ENCODE measurements at regions not wholly inside any gene's neighbourhood (a gene's known extent, or its start where the extent isn't known, plus 50 kb on each side); places are given as distances from the start of the nearest gene placed in this dataset.
A peak's percentile ranks its signal among the peaks of the same experiment; 100 is the strongest.

DNA sequence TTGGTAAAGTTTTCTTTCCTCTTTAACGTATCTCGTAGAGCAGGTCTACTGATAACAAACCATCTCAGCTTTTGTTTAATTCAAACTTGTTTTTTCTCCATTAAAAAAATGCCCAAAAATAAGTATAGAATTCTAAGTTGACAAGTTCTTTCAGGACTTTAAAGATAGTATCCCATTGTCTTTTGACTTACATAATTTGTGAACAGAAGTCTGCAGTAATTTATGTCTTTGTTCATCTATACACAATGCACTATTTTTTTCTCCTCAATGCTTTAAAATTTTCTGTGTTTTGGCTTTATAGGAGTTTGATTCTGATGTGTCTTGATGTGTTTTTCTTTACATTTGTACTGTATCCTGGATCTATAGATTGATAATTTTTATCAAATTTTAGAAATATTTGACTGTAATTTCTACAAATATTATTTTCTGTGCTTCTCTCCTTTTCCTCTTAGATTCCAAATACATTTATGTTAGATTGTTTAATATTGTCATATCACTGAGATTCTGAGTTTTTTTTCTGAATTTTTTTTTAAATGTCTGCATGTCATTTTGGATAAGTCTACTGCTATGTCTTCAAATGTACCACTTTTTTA is 143.3 kb downstream of the FTCDNL1 start:
- Histone ChIP-seq H3K4me3 (ENCODE audit: low read length) (no peak overlapping the region), H3K4ac (ENCODE audit: low read depth, low read length) (no peak overlapping the region)

DNA sequence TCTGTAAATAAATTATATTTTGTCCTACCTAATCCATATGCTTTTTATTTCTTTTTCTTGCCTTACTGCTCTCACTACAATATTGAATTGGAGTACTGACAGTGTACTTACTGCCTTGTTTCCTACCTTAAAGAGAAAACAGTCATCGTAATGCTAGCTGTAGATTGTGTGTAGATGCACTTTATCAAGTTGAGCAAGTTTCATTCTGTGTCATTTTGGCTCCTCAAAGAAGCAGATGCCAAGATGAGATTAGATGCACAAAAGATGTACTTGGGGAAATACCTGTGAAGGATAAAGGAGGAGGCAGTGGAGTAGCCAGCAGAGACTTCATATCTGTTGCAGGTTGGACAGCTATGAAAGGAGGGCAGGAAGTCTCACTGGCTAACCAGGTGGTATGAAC is 145.5 kb downstream of the FTCDNL1 start:
- no peaks in the 10 kb centered on the region for H3K27me3 ChIP-seq (ENCODE audit: insufficient read depth, low read length, poor library complexity)
- no peak overlapping the region for H3K56ac ChIP-seq (ENCODE audit: low read length)
- H4K5ac ChIP-seq (ENCODE audit: low read length) = no peak overlapping the region
- H4K8ac ChIP-seq (ENCODE audit: low read depth, low read length) = no peak overlapping the region
- no peaks in the 10 kb centered on the region for H3K79me1 ChIP-seq (ENCODE audit: low read length)
- no peak for DNase-seq
- H2BK5ac ChIP-seq (ENCODE audit: low read length) = no peak overlapping the region
- no peak overlapping the region for H3K18ac ChIP-seq (ENCODE audit: low read length)
- H3K23ac ChIP-seq (ENCODE audit: low read length) = no peak overlapping the region
- no peaks in the 10 kb centered on the region for H3K4me1 ChIP-seq (ENCODE audit: control insufficient read depth, low read depth, low read length)
- H3K79me2 ChIP-seq (ENCODE audit: control insufficient read depth, insufficient read depth, low read length) = no peaks in the 10 kb centered on the region
- WGBS (ENCODE audit: extremely low coverage, insufficient coverage, low lambda C conversion rate) = no CpG with 5 or more reads among the region's 1 CpG
- no peak overlapping the region for H3K4me3 ChIP-seq (ENCODE audit: low read length)
- H2BK15ac ChIP-seq (replicated peaks; ENCODE audit: low read depth) = no peak overlapping the region
- H3K9ac ChIP-seq (ENCODE audit: low read length) = no peak overlapping the region
- no peak overlapping the region for H2AK5ac ChIP-seq (ENCODE audit: low read length)
- H2BK120ac ChIP-seq (ENCODE audit: low read depth, low read length) = no peak overlapping the region
- H3K27ac ChIP-seq (ENCODE audit: low read depth, low read length) = no peak overlapping the region
- H3K4me2 ChIP-seq (ENCODE audit: low read length) = no peak overlapping the region
- no peaks in the 10 kb centered on the region for H3K36me3 ChIP-seq (ENCODE audit: control insufficient read depth, insufficient read depth, low read length)
- no peak overlapping the region for H3K4ac ChIP-seq (ENCODE audit: low read depth, low read length)

More for the DNA sequence above, 143.3 kb downstream of the FTCDNL1 start:
- no peaks in the 10 kb centered on the region for H3K4me1 ChIP-seq (ENCODE audit: control insufficient read depth, low read depth, low read length)
- H3K56ac ChIP-seq (ENCODE audit: low read length) = no peak overlapping the region
- no peak overlapping the region for H4K8ac ChIP-seq (ENCODE audit: low read depth, low read length)
- no peak overlapping the region for H2BK15ac ChIP-seq (replicated peaks; ENCODE audit: low read depth)
- no peak overlapping the region for H3K9ac ChIP-seq (ENCODE audit: low read length)
- no peaks in the 10 kb centered on the region for H3K36me3 ChIP-seq (ENCODE audit: control insufficient read depth, insufficient read depth, low read length)
- no CpG with 5 or more reads among the region's 2 CpGs for WGBS (ENCODE audit: extremely low coverage, insufficient coverage, low lambda C conversion rate)
- H3K79me2 ChIP-seq (ENCODE audit: control insufficient read depth, insufficient read depth, low read length) = no peaks in the 10 kb centered on the region
- H2BK5ac ChIP-seq (ENCODE audit: low read length) = no peak overlapping the region
- no peak overlapping the region for H3K23ac ChIP-seq (ENCODE audit: low read length)
- H4K5ac ChIP-seq (ENCODE audit: low read length) = no peak overlapping the region
- H3K4me2 ChIP-seq (ENCODE audit: low read length) = no peak overlapping the region
- H3K27ac ChIP-seq (ENCODE audit: low read depth, low read length) = no peak overlapping the region
- no peaks in the 10 kb centered on the region for H3K27me3 ChIP-seq (ENCODE audit: insufficient read depth, low read length, poor library complexity)
- peak; percentile 6 for DNase-seq
- H2AK5ac ChIP-seq (ENCODE audit: low read length) = no peak overlapping the region
- H3K18ac ChIP-seq (ENCODE audit: low read length) = no peak overlapping the region
- H3K79me1 ChIP-seq (ENCODE audit: low read length) = no peaks in the 10 kb centered on the region
- no peak overlapping the region for H2BK120ac ChIP-seq (ENCODE audit: low read depth, low read length)

DNA sequence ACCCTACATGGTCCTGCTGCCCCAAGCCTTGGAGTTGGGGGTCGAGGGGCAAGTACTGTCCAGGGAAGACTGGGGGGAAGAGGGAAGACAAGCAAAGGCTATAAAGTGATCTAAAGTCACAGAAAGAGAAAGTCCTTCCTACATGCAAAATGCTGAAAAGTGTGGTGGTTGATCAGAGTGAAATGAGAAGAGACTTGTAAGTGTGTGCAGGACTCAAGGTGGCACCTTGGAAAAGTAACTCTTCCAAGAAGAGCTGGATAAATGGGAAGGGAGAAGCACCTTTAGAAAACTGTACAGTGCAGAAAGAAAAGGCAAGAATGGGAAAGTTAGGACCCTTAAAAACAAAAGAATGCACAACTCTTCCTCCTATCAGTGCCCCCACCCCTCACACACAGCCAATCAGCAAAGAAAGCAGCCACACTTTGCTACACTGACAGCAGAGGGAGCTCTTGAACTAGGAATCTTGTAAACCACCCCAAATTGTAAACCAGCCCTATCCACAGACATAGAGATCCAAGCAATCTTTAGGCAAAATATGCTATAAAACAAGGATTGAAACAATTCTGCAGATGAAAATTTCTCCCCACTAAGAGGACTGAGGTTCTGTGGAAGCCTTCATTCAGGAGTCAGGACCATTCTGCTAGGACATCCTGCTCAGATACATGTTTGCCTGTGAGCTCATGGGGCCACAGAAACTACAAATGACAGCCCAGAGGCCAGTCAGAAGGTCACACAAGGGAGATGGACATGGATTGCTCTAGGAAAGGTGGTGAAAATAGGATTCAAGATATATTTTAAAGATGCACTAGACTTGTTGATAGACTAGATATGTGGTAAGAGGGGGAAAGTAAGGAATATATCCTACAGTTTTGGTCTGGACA is 146.4 kb downstream of the FTCDNL1 start:
- H3K56ac ChIP-seq (ENCODE audit: low read length) = no peak overlapping the region
- H4K8ac ChIP-seq (ENCODE audit: low read depth, low read length) = no peak overlapping the region
- no peak overlapping the region for H3K27ac ChIP-seq (ENCODE audit: low read depth, low read length)
- H2BK120ac ChIP-seq (ENCODE audit: low read depth, low read length) = no peak overlapping the region
- WGBS (ENCODE audit: extremely low coverage, insufficient coverage, low lambda C conversion rate) = no CpG with 5 or more reads among the region's 1 CpG
- H3K23ac ChIP-seq (ENCODE audit: low read length) = no peak overlapping the region
- no peak overlapping the region for H3K4ac ChIP-seq (ENCODE audit: low read depth, low read length)
- H3K79me2 ChIP-seq (ENCODE audit: control insufficient read depth, insufficient read depth, low read length) = no peaks in the 10 kb centered on the region
- H3K9ac ChIP-seq (ENCODE audit: low read length) = no peak overlapping the region
- no peak overlapping the region for H3K18ac ChIP-seq (ENCODE audit: low read length)
- H2BK15ac ChIP-seq (replicated peaks; ENCODE audit: low read depth) = no peak overlapping the region
- H3K79me1 ChIP-seq (ENCODE audit: low read length) = no peaks in the 10 kb centered on the region
- H4K5ac ChIP-seq (ENCODE audit: low read length) = no peak overlapping the region
- DNase-seq = peak; percentile 57
- no peaks in the 10 kb centered on the region for H3K36me3 ChIP-seq (ENCODE audit: control insufficient read depth, insufficient read depth, low read length)
- H3K4me3 ChIP-seq (ENCODE audit: low read length) = no peak overlapping the region
- no peaks in the 10 kb centered on the region for H3K27me3 ChIP-seq (ENCODE audit: insufficient read depth, low read length, poor library complexity)
- H3K4me1 ChIP-seq (ENCODE audit: control insufficient read depth, low read depth, low read length) = no peaks in the 10 kb centered on the region
- no peak overlapping the region for H2BK5ac ChIP-seq (ENCODE audit: low read length)
- no peak overlapping the region for H2AK5ac ChIP-seq (ENCODE audit: low read length)
- no peak overlapping the region for H3K4me2 ChIP-seq (ENCODE audit: low read length)

DNA sequence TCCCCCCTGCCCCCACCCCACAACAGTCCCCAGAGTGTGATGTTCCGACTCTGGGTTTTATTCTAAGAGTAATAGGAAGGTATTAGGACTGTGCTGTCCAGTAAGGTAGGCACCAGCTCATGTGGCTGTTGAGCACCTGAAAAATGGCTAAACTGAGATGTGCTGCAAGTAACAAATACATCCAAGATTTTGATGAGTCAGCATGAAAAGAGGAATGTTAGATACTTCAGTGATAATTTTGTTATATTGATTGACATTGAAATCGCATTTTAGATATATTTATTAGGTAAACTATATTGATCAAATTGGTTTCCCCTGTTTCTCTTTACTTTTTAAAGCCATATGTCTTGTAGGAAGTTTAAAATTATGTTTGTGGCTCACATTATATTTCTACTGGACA is 147.8 kb downstream of the FTCDNL1 start:
- H2AK5ac ChIP-seq (ENCODE audit: low read length) = no peak overlapping the region
- H3K4me3 ChIP-seq (ENCODE audit: low read length) = no peak overlapping the region
- no peak overlapping the region for H2BK15ac ChIP-seq (replicated peaks; ENCODE audit: low read depth)
- no peak overlapping the region for H3K18ac ChIP-seq (ENCODE audit: low read length)
- no peaks in the 10 kb centered on the region for H3K27me3 ChIP-seq (ENCODE audit: insufficient read depth, low read length, poor library complexity)
- no peak overlapping the region for H3K27ac ChIP-seq (ENCODE audit: low read depth, low read length)
- H2BK5ac ChIP-seq (ENCODE audit: low read length) = no peak overlapping the region
- no peak overlapping the region for H2BK120ac ChIP-seq (ENCODE audit: low read depth, low read length)
- no peak overlapping the region for H3K23ac ChIP-seq (ENCODE audit: low read length)
- H3K79me2 ChIP-seq (ENCODE audit: control insufficient read depth, insufficient read depth, low read length) = no peaks in the 10 kb centered on the region
- H4K8ac ChIP-seq (ENCODE audit: low read depth, low read length) = no peak overlapping the region
- H3K9ac ChIP-seq (ENCODE audit: low read length) = no peak overlapping the region
- WGBS (ENCODE audit: extremely low coverage, insufficient coverage, low lambda C conversion rate) = no CpG with 5 or more reads among the region's 2 CpGs
- H3K56ac ChIP-seq (ENCODE audit: low read length) = no peak overlapping the region
- H3K4ac ChIP-seq (ENCODE audit: low read depth, low read length) = no peak overlapping the region
- no peak overlapping the region for H4K5ac ChIP-seq (ENCODE audit: low read length)
- no peaks in the 10 kb centered on the region for H3K79me1 ChIP-seq (ENCODE audit: low read length)
- no peaks in the 10 kb centered on the region for H3K4me1 ChIP-seq (ENCODE audit: control insufficient read depth, low read depth, low read length)
- H3K4me2 ChIP-seq (ENCODE audit: low read length) = no peak overlapping the region
- H3K36me3 ChIP-seq (ENCODE audit: control insufficient read depth, insufficient read depth, low read length) = no peaks in the 10 kb centered on the region
- no peak for DNase-seq

DNA sequence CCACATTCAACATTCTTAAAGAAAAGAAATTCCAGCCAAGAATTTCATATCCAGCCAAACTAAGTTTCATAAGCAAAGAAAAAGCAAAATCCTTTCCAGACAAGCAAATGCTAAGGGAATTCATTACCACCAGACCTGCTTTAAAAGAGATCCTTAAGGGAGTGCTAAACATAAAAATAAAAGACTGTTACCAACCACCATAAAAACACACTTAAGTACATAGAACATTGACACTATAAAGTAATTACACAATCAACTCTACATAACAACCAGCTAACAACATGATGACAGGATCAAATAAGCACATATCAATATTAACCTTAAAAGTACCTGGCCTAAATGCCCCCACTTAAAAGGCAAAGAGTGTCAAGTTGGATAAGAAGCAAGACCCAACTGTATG is 153.5 kb downstream of the FTCDNL1 start:
- no peak overlapping the region for H3K27ac ChIP-seq (ENCODE audit: low read depth, low read length)
- no peak overlapping the region for H3K4me3 ChIP-seq (ENCODE audit: low read length)
- no peak overlapping the region for H4K8ac ChIP-seq (ENCODE audit: low read depth, low read length)
- H3K9ac ChIP-seq (ENCODE audit: low read length) = no peak overlapping the region
- no peak overlapping the region for H3K56ac ChIP-seq (ENCODE audit: low read length)
- H3K27me3 ChIP-seq (ENCODE audit: insufficient read depth, low read length, poor library complexity) = no peaks in the 10 kb centered on the region
- H3K4me1 ChIP-seq (ENCODE audit: control insufficient read depth, low read depth, low read length) = no peaks in the 10 kb centered on the region
- H2AK5ac ChIP-seq (ENCODE audit: low read length) = no peak overlapping the region
- no peaks in the 10 kb centered on the region for H3K79me2 ChIP-seq (ENCODE audit: control insufficient read depth, insufficient read depth, low read length)
- H4K5ac ChIP-seq (ENCODE audit: low read length) = no peak overlapping the region
- H3K4me2 ChIP-seq (ENCODE audit: low read length) = no peak overlapping the region
- no peaks in the 10 kb centered on the region for H3K79me1 ChIP-seq (ENCODE audit: low read length)
- no peak overlapping the region for H2BK120ac ChIP-seq (ENCODE audit: low read depth, low read length)
- no peak overlapping the region for H3K18ac ChIP-seq (ENCODE audit: low read length)
- no peak overlapping the region for H2BK5ac ChIP-seq (ENCODE audit: low read length)
- DNase-seq = no peak
- no peak overlapping the region for H2BK15ac ChIP-seq (replicated peaks; ENCODE audit: low read depth)
- H3K23ac ChIP-seq (ENCODE audit: low read length) = no peak overlapping the region
- no peak overlapping the region for H3K4ac ChIP-seq (ENCODE audit: low read depth, low read length)
- no peaks in the 10 kb centered on the region for H3K36me3 ChIP-seq (ENCODE audit: control insufficient read depth, insufficient read depth, low read length)
